ENCODE measurements at regions not wholly inside any gene's neighbourhood (a gene's known extent, or its start where the extent isn't known, plus 50 kb on each side); places are given as distances from the start of the nearest gene placed in this dataset.

GRCh38 chr1:217261636-217262035 lies 369.3 kb downstream of the GPATCH2 start:
- TF ChIP-seq POLR2A (IDR thresholded peaks at IDR 0.05; ENCODE audit: low read depth) (no peak), CTCF (IDR thresholded peaks at IDR 0.05) (no peak), POLR2AphosphoS5 (IDR thresholded peaks at IDR 0.05) (no peak), EP300 (IDR thresholded peaks at IDR 0.05) (no peak)
